Brain microvascular endothelial cell (primary cell): ENCODE measurements at regions not wholly inside any gene's neighbourhood (a gene's known extent, or its start where the extent isn't known, plus 50 kb on each side); places are given as distances from the start of the nearest gene placed in this dataset.

Experiments used
- DNase-seq: peaks from one replicate; pipeline ENCODE4 v3.0.0-alpha.2; 2020
- H3K27ac ChIP-seq: fragments of 250-450 bp; sonication (Bioruptor Pico); 2 replicates; pipeline ENCODE4 v1.5.1; 2020; ENCODE audit warnings: mild to moderate bottlenecking, moderate library complexity
- H3K27me3 ChIP-seq: fragments of 250-450 bp; sonication (Bioruptor Pico); replicated peaks from 2 replicates; pipeline ENCODE4 v1.5.1; 2020; ENCODE audit warnings: mild to moderate bottlenecking
- H3K36me3 ChIP-seq: fragments of 250-450 bp; sonication (Bioruptor Pico); replicated peaks from 2 replicates; pipeline ENCODE4 v1.5.1; 2020; ENCODE audit warnings: mild to moderate bottlenecking
- H3K4me3 ChIP-seq: 2 replicates; pipeline ENCODE4 v1.5.1; 2011; ENCODE audit warnings: low read depth, mild to moderate bottlenecking, control low read depth, low read length, moderate library complexity
- CTCF ChIP-seq: IDR thresholded peaks from 2 replicates; pipeline ENCODE4 v1.5.1; 2011; ENCODE audit warnings: low read depth, mild to moderate bottlenecking, moderate library complexity, low read length, control low read depth, inconsistent platforms; ENCODE audit errors: missing control alignments
- in situ Hi-C: cut with HindIII; loops from 2 replicates; pipeline ENCODE4 v1.10.0; 2017; ENCODE audit warnings: low sequenced_read_pairs, low pct_ligation_motif_present

GRCh38 chr12:92627511-92627910, 75.3 kb upstream of the PLEKHG7 start:
- no peak for DNase-seq
- Histone ChIP-seq H3K27me3 (no peaks in the 10 kb centered on the region), H3K4me3 (no peak overlapping the region), H3K27ac (no peak overlapping the region), H3K36me3 (no peaks in the 10 kb centered on the region)
- no peak for TF ChIP-seq CTCF
- in situ Hi-C loops: no loop called here

GRCh38 chr12:92625639-92626310, 77.0 kb upstream of the PLEKHG7 start:
- TF ChIP-seq CTCF: no peak

GRCh38 chr12:92624236-92624635, 78.6 kb upstream of the PLEKHG7 start:
- in situ Hi-C loops: no loop called here
- H3K27ac ChIP-seq: peak overlapping the region; percentile 32
- H3K36me3 ChIP-seq: no peaks in the 10 kb centered on the region
- no peak overlapping the region for H3K4me3 ChIP-seq
- no peak for TF ChIP-seq CTCF
- peak; percentile 66 for DNase-seq
- H3K27me3 ChIP-seq: no peaks in the 10 kb centered on the region

More at GRCh38 chr12:92625639-92626310, 77.0 kb upstream of the PLEKHG7 start:
- no peak for DNase-seq
- H3K36me3 ChIP-seq: no peaks in the 10 kb centered on the region
- no peak overlapping the region for H3K4me3 ChIP-seq
- no peaks in the 10 kb centered on the region for H3K27me3 ChIP-seq
- in situ Hi-C loops: no loop called here
- H3K27ac ChIP-seq: no peak overlapping the region

GRCh38 chr12:92623386-92623785, 79.4 kb upstream of the PLEKHG7 start:
- no peak for TF ChIP-seq CTCF
- Histone ChIP-seq H3K36me3 (no peaks in the 10 kb centered on the region), H3K4me3 (no peak overlapping the region), H3K27ac (peak overlapping the region; percentile 32), H3K27me3 (no peaks in the 10 kb centered on the region)
- in situ Hi-C loops: no loop called here
- DNase-seq: no peak

GRCh38 chr12:92621833-92622232, 81.0 kb upstream of the PLEKHG7 start:
- in situ Hi-C loops: no loop called here
- H3K36me3 ChIP-seq: no peaks in the 10 kb centered on the region
- H3K4me3 ChIP-seq: no peak overlapping the region
- DNase-seq: no peak
- no peak overlapping the region for H3K27ac ChIP-seq
- H3K27me3 ChIP-seq: no peaks in the 10 kb centered on the region
- TF ChIP-seq CTCF: no peak

GRCh38 chr12:92621312-92621711, 81.5 kb upstream of the PLEKHG7 start:
- in situ Hi-C loops: no loop called here
- Histone ChIP-seq H3K27ac (no peak overlapping the region), H3K4me3 (no peak overlapping the region), H3K27me3 (no peaks in the 10 kb centered on the region), H3K36me3 (no peaks in the 10 kb centered on the region)
- DNase-seq: no peak
- TF ChIP-seq CTCF: no peak
